ENCODE measurements at regions not wholly inside any gene's neighbourhood (a gene's known extent, or its start where the extent isn't known, plus 50 kb on each side); places are given as distances from the start of the nearest gene placed in this dataset.
A peak's percentile ranks its signal among the peaks of the same experiment; 100 is the strongest.

DNA sequence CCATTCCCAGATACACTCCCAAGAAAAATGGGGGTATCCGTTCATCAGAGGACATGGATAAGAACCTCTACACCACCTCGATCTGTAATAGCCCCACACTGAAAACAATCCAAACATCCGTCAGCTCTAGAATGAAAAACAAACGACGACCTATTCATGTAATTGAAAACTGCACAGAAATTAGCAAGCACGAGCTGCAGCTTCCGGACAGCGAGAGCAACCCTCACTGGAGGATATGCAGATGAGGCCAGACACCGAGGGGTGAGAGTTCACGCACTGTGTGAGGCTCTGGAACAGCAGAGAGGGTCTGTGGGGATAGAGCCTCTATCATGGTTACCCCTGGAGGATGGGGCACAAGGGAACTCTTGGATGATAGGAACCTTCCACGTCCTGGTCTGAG, 143.9 kb upstream of the NCOR2 start:
- DNase-seq (ENCODE audit: extremely low spot score, unreplicated experiment) = no peak
- peaks cover 36% of the 10 kb centered on the region for H3K4me1 Mint-ChIP-seq (ENCODE audit: unreplicated experiment)
- peak overlapping the region; percentile 47 for H3K4me3 Mint-ChIP-seq
- H3K36me3 Mint-ChIP-seq = peaks cover 1% of the 10 kb centered on the region
- no peaks in the 10 kb centered on the region for H3K27me3 Mint-ChIP-seq
- H3K27ac Mint-ChIP-seq = peak overlapping the region; percentile 7
- H3K9me3 Mint-ChIP-seq = no peaks in the 10 kb centered on the region
- TF ChIP-seq, protein P1, sequence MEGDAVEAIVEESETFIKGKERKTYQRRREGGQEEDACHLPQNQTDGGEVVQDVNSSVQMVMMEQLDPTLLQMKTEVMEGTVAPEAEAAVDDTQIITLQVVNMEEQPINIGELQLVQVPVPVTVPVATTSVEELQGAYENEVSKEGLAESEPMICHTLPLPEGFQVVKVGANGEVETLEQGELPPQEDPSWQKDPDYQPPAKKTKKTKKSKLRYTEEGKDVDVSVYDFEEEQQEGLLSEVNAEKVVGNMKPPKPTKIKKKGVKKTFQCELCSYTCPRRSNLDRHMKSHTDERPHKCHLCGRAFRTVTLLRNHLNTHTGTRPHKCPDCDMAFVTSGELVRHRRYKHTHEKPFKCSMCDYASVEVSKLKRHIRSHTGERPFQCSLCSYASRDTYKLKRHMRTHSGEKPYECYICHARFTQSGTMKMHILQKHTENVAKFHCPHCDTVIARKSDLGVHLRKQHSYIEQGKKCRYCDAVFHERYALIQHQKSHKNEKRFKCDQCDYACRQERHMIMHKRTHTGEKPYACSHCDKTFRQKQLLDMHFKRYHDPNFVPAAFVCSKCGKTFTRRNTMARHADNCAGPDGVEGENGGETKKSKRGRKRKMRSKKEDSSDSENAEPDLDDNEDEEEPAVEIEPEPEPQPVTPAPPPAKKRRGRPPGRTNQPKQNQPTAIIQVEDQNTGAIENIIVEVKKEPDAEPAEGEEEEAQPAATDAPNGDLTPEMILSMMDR (conservative IDR thresholded peaks at IDR 0.05) = no peak

DNA sequence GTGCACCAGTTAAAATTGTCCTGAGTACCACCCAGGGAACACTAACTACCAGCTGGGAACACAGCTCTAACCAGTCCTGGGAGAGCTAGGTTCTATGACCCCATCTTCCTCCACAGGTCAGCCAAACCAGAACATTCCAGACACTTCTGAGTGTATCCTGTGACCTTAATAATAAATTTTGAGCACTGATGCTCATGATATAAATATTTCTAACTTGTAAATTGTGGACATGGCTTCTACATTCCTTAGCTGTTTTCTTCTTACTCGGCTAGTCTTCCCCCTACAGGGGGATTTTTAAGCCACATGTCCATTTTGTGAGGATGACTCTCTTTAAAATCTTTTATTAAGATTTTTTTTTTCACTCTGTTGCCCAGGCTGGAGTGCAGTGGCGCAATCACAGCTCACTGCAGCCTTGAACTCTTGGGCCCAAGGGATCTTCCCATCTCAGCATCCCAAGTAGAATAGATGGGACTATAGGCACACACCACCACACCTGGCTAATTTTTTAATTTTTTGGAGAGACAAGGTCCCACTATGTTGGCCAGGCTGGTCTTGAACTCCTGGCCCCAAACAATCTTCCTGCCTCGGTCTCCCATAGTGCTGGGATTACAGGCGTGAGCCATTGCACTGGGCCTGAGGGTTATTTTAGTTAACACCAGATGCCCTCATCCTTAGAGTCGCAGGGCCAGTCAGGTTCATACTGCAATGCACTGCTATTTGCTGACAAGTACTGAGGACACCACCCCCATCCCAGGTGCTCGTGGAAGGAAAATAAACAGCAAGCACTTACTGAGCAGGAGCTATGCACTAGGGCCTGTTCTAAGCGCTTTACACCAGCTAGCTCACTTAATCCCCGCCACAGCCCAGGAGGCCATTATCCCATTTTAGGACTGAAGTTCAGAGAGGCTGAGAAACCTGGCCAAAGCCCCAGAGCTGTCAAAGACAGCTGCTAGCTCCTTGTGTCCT, 142.6 kb upstream of the NCOR2 start:
- Mint-ChIP-seq H3K36me3 (peaks cover 5% of the 10 kb centered on the region), H3K4me3 (no peak overlapping the region), H3K27ac (no peak overlapping the region), H3K9me3 (no peaks in the 10 kb centered on the region), H3K4me1 (ENCODE audit: unreplicated experiment) (peaks cover 37% of the 10 kb centered on the region), H3K27me3 (no peaks in the 10 kb centered on the region)
- TF ChIP-seq, protein P1 (conservative IDR thresholded peaks at IDR 0.05) = peak; percentile 38
- no peak for DNase-seq (ENCODE audit: extremely low spot score, unreplicated experiment)

DNA sequence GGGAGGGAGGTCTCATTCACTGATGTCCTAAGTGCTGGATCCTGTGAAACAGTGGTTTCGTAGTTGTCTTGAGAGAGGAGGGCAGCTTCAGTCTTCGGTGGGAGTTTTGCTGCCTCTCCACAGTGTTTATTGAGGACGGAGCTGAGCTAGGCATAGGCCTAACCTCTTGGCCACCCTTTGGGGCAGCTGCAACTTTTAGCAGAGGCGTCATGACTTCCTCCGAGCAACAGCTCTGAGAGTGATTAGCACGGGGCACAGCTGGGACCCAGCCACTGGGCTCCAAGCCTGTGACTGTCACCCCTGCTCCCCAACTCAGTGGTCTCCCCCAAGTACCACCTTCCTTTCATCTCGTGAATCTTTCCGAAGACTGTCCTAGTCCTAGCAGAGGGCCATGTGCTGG, 139.9 kb upstream of the NCOR2 start:
- DNase-seq (ENCODE audit: extremely low spot score, unreplicated experiment) = no peak
- no peak overlapping the region for H3K27ac Mint-ChIP-seq
- H3K27me3 Mint-ChIP-seq = peaks cover 4% of the 10 kb centered on the region
- no peaks in the 10 kb centered on the region for H3K9me3 Mint-ChIP-seq
- peaks cover 5% of the 10 kb centered on the region for H3K36me3 Mint-ChIP-seq
- H3K4me3 Mint-ChIP-seq = no peak overlapping the region
- TF ChIP-seq, protein P1 (conservative IDR thresholded peaks at IDR 0.05) = no peak
- peaks cover 31% of the 10 kb centered on the region for H3K4me1 Mint-ChIP-seq (ENCODE audit: unreplicated experiment)

DNA sequence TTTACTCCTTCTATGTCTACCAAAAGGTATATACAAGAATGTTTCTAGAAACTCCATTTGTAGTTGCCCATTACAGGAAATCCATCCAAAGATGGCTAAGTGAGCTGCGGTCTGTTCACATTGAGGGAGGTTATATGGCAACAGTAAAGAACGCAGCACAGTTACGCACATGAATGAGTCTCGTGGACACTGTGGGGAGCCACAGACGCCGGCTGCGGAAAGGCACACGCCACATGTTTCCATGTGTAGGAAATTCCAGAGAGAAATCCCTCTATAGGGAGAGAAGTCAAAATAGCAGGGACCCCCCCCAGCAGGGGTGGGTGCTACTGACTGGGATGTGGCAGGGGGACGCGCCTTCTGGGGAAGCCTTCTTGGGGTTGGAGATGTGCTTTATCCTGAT, 139.0 kb upstream of the NCOR2 start:
- Mint-ChIP-seq H3K27ac (no peak overlapping the region), H3K27me3 (peaks cover 4% of the 10 kb centered on the region), H3K36me3 (peaks cover 5% of the 10 kb centered on the region), H3K9me3 (no peaks in the 10 kb centered on the region), H3K4me3 (no peak overlapping the region), H3K4me1 (ENCODE audit: unreplicated experiment) (peaks cover 31% of the 10 kb centered on the region)
- TF ChIP-seq, protein P1 (conservative IDR thresholded peaks at IDR 0.05) = no peak
- no peak for DNase-seq (ENCODE audit: extremely low spot score, unreplicated experiment)

DNA sequence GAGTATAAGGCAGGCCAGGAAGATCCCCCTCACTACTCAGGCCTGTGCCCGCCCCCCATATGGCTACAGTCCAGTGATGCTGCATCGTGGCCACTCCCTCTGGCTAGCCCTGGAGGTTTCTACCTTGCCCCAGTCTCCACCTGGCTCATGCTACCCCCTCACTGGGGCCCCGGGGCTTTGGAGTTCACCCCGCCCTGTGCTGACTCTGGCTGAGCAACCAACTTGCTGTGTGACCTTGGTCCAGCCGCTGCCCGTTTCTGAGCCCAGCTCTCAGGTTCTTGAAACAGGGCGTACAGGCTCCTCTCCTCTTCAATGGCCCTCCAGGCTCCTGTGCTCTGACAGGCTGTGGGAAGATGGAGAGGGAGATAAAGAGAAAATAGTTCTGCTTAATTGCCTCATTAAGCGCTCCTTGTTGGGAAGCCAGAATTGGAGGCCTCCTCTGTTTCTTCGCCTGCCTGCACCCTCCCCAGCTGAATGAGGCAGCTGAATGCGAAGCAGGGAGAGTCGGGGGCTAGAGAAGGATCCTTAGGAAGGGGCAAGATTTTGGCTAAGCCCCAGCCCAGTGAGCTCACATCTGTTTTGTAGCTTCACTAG, 138.2 kb upstream of the NCOR2 start:
- H3K27me3 Mint-ChIP-seq = peaks cover 4% of the 10 kb centered on the region
- H3K4me3 Mint-ChIP-seq = no peak overlapping the region
- TF ChIP-seq, protein P1 (conservative IDR thresholded peaks at IDR 0.05) = no peak
- peaks cover 5% of the 10 kb centered on the region for H3K36me3 Mint-ChIP-seq
- no peaks in the 10 kb centered on the region for H3K9me3 Mint-ChIP-seq
- no peak for DNase-seq (ENCODE audit: extremely low spot score, unreplicated experiment)
- no peak overlapping the region for H3K27ac Mint-ChIP-seq
- peaks cover 35% of the 10 kb centered on the region for H3K4me1 Mint-ChIP-seq (ENCODE audit: unreplicated experiment)

Data from type B pancreatic cell (in vitro differentiated cells).